Left ventricle myocardium inferior (tissue), 1 donor: ENCODE measurements at regions not wholly inside any gene's neighbourhood (a gene's known extent, or its start where the extent isn't known, plus 50 kb on each side); places are given as distances from the start of the nearest gene placed in this dataset.

Experiments used
- DNase-seq: peaks from one replicate; pipeline ENCODE4 v3.0.0-alpha.2; 2020
- H3K27ac ChIP-seq: fragments of 200-600 bp; replicated peaks from 2 replicates; pipeline ENCODE4 v1.8.0; 2021
- H3K27me3 ChIP-seq: fragments of 200-600 bp; 2 replicates; pipeline ENCODE4 v1.8.0; 2021; ENCODE audit warnings: low read depth
- H3K36me3 ChIP-seq: fragments of 200-600 bp; 2 replicates; pipeline ENCODE4 v1.8.0; 2021
- H3K4me1 ChIP-seq: fragments of 200-600 bp; 2 replicates; pipeline ENCODE4 v1.8.0; 2021
- H3K4me3 ChIP-seq: fragments of 200-600 bp; 2 replicates; pipeline ENCODE4 v1.8.0; 2021; ENCODE audit warnings: mild to moderate bottlenecking, moderate library complexity
- H3K9me3 ChIP-seq: fragments of 200-600 bp; replicated peaks from 2 replicates; pipeline ENCODE4 v1.8.0; 2021
- CTCF ChIP-seq: fragments of 200-600 bp; IDR thresholded peaks from 2 replicates; pipeline ENCODE4 v1.8.0; 2021; ENCODE audit warnings: antibody characterized with exemption, mild to moderate bottlenecking, borderline replicate concordance
- intact Hi-C: fragments of 100-400 bp; cut with micrococcal nuclease; formaldehyde crosslinking; loops from one replicate; pipeline ENCODE4 v1.11.0; 2022
- donor health status: DM: no; HTN: yes; CAD: no; lungs with severe emphysema.

- no peak for TF ChIP-seq CTCF
- no peak overlapping the region for H3K4me3 ChIP-seq
- H3K27ac ChIP-seq = no peak overlapping the region
- H3K36me3 ChIP-seq = no peaks in the 10 kb centered on the region
- no peaks in the 10 kb centered on the region for H3K9me3 ChIP-seq
- intact Hi-C loops = no loop called here
- no peak for DNase-seq
- H3K27me3 ChIP-seq = peaks cover 23% of the 10 kb centered on the region
- peaks cover 7% of the 10 kb centered on the region for H3K4me1 ChIP-seq
These were observed 99.8 kb upstream of the DAP start for GRCh38 chr5:10860645-10861422.

- Histone ChIP-seq H3K36me3 (no peaks in the 10 kb centered on the region), H3K4me3 (no peak overlapping the region), H3K4me1 (peaks cover 7% of the 10 kb centered on the region), H3K9me3 (no peaks in the 10 kb centered on the region), H3K27me3 (peaks cover 23% of the 10 kb centered on the region), H3K27ac (no peak overlapping the region)
- TF ChIP-seq CTCF = no peak
- intact Hi-C loops = no loop called here
- no peak for DNase-seq
These were observed 99.1 kb upstream of the DAP start for GRCh38 chr5:10860196-10860543.

GRCh38 chr5:10859393-10860195, 98.6 kb upstream of the DAP start:
- peaks cover 7% of the 10 kb centered on the region for H3K4me1 ChIP-seq
- H3K27me3 ChIP-seq = peaks cover 23% of the 10 kb centered on the region
- no peak for TF ChIP-seq CTCF
- H3K9me3 ChIP-seq = no peaks in the 10 kb centered on the region
- no peak for DNase-seq
- H3K4me3 ChIP-seq = no peak overlapping the region
- no peaks in the 10 kb centered on the region for H3K36me3 ChIP-seq
- no peak overlapping the region for H3K27ac ChIP-seq
- intact Hi-C loops = no loop called here

GRCh38 chr5:10858945-10859344, 97.9 kb upstream of the DAP start:
- DNase-seq = no peak
- Histone ChIP-seq H3K27ac (no peak overlapping the region), H3K27me3 (peaks cover 23% of the 10 kb centered on the region), H3K4me3 (no peak overlapping the region), H3K9me3 (no peaks in the 10 kb centered on the region), H3K36me3 (no peaks in the 10 kb centered on the region), H3K4me1 (peaks cover 7% of the 10 kb centered on the region)
- intact Hi-C loops = no loop called here
- no peak for TF ChIP-seq CTCF

- Histone ChIP-seq H3K4me1 (peaks cover 7% of the 10 kb centered on the region), H3K36me3 (no peaks in the 10 kb centered on the region), H3K27ac (no peak overlapping the region), H3K27me3 (peaks cover 23% of the 10 kb centered on the region), H3K4me3 (no peak overlapping the region), H3K9me3 (no peaks in the 10 kb centered on the region)
- no peak for DNase-seq
- intact Hi-C loops = no loop called here
- no peak for TF ChIP-seq CTCF
These were observed 97.3 kb upstream of the DAP start for GRCh38 chr5:10858307-10858706.
